HG03457 (cell line): ENCODE measurements at regions not wholly inside any gene's neighbourhood (a gene's known extent, or its start where the extent isn't known, plus 50 kb on each side); places are given as distances from the start of the nearest gene placed in this dataset.
"Not testable (repeated sequence)": the region's sequence is repeated elsewhere in the genome, so short reads cannot be mapped to it uniquely, and the experiment has no call there.

Source experiments
- ATAC-seq: cut with Tn5 transposase; IDR thresholded peaks from one replicate; pipeline ENCODE4 v1.9.1; 2021; ENCODE audit warnings: moderate number of reproducible peaks; ENCODE audit not compliant: unreplicated experiment

- no peak for ATAC-seq
Measured at GRCh38 chr6:115467726-115468125, 593.0 kb downstream of the FRK start.

DNA sequence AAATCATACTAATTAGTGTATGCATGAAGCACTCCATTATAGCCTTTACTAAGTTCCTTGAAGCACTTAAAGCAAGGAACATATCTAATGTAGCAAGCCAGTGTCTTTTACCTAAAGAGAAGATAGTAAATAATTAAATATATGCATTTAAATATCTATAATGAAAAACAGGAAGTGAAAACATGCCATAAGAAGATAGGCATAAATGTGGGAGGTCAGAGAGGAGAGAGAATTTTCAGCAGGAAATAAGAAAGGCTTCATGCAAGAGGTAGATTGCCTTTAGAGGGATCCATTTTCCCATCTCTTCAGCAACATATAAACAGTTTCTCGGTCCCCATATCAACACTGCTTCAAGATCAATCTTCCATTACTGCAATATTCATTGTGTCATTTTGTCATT is 599.8 kb downstream of the FRK start:
- no peak for ATAC-seq

DNA sequence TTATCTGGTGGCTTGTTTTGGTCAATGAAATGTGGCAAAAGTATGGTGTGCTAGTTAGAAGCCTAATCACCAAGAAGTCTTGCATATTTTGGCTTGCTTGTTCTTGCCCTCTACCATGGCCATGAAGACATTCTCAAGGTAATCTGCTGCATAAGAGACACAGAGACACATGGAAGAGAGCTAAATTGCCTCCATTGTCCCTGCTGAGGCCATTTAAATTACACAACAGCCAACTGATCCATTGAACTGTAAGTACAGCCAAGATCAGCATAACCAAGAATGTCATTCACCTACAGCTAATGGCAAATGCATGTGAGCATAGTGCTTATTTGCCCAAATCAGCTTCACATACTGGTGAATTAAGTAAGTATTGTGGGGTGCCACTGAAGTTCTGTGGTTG is 603.8 kb downstream of the FRK start:
- no peak for ATAC-seq

- no peak for ATAC-seq
Measured at GRCh38 chr6:115443825-115444478, 616.7 kb downstream of the FRK start.

- no peak for ATAC-seq
Measured at GRCh38 chr6:115442323-115442722, 618.4 kb downstream of the FRK start.

- no peak for ATAC-seq
Measured at GRCh38 chr6:115441651-115442050, 619.0 kb downstream of the FRK start.

DNA sequence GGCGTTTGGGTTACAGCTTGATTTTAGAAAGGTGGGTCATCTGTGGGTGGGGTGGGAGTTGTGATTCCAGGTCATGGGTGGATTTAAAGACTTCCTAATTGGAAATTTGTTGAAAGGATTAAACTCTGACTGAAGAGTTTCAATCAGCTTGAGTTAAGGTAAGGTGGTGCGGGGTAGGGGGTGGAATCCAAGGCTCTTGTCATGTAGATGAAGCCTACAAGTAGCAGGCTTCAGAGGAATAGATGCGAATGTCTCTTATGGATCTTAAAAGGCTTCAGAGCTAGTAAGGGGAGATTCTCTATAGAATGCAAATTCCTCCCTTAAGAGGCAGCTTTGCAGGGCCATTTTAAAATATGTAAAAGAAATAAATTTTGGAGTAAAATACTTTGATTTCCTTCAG is 645.3 kb downstream of the FRK start:
- no peak for ATAC-seq

- ATAC-seq: not testable (repeated sequence)
Measured at GRCh38 chr6:115414916-115415315, 645.8 kb downstream of the FRK start.

GRCh38 chr6:115411756-115412155 is 648.9 kb downstream of the FRK start:
- ATAC-seq: no peak

- no peak for ATAC-seq
Measured at GRCh38 chr6:115404446-115404845, 656.2 kb downstream of the FRK start.

DNA sequence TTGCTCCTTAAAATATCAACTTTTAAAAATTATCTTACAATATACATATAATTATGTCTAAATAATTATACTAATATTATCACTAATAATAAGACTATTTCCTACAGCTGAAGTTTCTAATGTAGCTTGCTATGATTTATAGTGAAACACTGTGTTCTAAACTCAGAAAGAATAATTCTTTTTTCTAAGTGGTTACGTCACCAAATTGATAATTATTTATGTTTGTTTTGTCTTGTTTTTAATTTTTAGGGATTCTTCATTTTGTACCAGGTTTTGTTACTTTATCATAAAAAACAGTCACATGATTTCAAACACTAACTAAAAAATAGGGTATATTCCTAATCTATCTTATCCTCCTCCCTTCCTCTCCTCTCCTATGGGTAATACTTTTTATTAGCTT is 662.1 kb downstream of the FRK start:
- ATAC-seq: no peak

GRCh38 chr6:115396112-115396906 is 664.4 kb downstream of the FRK start:
- ATAC-seq: no peak

DNA sequence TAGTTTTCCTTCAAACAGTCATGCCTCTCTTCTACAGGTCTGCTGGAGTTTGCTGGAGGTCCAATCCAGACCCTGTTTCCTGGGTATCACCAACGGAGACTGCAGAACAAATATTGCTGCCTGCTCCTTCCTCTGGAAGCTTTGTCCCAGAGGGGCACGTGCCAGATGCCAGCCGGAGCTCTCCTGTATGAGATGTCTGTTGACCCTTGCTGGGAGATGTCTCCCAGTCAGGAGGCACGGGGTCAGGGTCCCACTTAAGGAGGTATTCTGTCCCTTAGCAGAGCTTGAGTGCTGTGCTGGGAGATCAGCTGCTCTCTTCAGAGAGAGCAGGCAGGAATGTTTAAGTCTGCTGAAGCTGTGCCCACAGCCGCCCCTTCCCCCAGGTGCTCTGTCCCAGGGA is 666.9 kb downstream of the FRK start:
- no peak for ATAC-seq

DNA sequence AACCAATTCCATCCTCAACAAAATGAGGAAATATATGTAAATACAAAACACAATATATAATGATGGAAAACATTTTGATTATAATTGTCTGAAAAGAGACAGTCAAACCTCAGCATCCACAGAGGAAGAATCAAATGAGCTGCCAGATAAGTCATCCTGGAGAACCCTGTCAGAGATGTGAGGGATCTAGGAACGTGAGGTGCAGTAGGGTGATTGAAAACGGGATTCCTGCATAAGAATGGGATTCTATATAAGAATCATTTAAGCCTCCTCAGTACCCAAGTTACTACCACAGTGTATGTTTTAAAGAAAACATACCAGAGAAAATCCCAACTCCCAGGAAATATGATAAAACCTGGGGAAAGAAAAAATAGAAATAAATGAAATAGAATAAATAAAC is 690.5 kb downstream of the FRK start:
- ATAC-seq: no peak

DNA sequence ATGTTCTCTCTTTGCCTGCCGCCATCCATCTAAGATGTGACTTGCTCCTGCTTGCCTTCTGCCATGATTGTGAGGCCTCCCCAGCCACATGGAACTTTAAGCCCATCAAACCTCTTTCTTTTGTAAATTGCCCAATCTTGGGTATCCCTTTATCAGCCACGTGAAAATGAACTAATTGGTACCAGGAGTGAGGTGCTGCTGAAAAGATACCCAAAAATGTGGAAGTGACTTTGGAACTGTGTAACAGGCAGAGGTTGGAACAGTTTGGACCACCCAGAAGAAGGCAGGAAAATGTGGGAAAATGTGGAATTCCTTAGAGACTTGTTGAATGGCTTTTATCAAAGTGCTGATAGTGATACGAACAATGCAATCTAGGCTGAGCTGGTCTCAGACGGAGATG is 694.9 kb downstream of the FRK start:
- no peak for ATAC-seq

GRCh38 chr6:115363379-115363778 is 697.3 kb downstream of the FRK start:
- peak; percentile 90 for ATAC-seq

GRCh38 chr6:115362234-115362633 is 698.5 kb downstream of the FRK start:
- no peak for ATAC-seq

DNA sequence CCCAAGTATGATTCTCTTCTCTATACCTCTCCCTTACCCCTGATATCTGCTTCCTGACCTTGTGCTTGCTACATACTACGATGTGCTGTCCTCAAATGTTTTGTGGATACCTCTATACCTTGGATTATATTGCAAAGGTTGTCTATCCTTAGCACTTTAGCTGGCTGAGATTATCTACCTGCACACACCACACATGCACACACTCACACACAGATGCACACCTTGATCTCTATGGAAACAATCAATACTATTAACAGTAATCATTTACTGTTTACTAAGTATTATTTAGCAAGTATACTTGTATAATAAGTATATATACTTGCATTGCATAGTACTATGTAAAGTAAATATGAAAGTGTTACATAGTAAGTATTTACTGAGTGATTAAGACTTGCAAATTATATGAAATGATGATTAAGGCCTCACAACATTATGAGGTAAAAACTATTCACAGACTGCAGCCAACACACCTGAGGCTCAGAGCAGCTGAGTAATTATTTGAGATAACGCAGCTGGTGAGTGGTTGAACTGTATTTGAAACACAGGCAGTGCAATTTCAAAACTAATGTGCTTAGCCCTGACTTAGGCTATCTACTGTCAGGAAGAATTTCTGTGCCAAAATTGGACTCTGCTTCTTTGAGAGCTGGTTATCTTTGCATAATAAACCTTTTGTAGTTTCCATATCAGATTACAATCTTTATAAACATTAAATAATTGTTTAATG is 699.9 kb downstream of the FRK start:
- ATAC-seq: no peak

- ATAC-seq: no peak
Measured at GRCh38 chr6:115358616-115359015, 702.1 kb downstream of the FRK start.

GRCh38 chr6:115356371-115356770 is 704.3 kb downstream of the FRK start:
- ATAC-seq: no peak

GRCh38 chr6:115323001-115323400 is 737.7 kb downstream of the FRK start:
- ATAC-seq: no peak

DNA sequence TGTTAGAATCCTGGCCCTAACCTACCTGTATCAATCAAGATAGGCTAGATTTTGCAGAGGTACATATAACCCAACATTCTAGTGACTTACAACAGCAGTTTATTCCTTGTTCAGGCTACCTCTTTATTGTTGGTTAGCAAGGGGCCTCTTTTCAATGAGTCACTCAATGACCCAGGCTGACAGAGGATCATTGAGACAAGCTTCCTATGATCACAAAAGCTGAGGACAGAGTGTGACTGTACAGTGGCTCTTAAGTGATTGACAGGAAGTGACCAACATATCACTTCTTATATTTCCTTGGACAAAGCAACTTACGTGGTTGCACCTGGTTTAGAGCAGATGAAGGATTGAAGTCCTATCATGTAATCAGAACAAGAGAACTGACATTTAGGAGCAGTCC is 740.9 kb downstream of the FRK start:
- no peak for ATAC-seq
